Aorta (tissue), 5 donors: ENCODE measurements at regions not wholly inside any gene's neighbourhood (a gene's known extent, or its start where the extent isn't known, plus 50 kb on each side); places are given as distances from the start of the nearest gene placed in this dataset.

Experiments used
- ATAC-seq: fragments of 200-7000 bp; cut with Tn5 transposase; one replicate; pipeline ENCODE4 v1.9.1; 2022; ENCODE audit warnings: moderate library complexity; ENCODE audit not compliant: low FRiP score
- DNase-seq, 2 donors: peaks; one replicate each; pipeline ENCODE4 v3.0.0-alpha.2; 2020
- H3K27ac ChIP-seq, 2 donors: one replicate each; pipeline ENCODE4 v1.5.1; 2013; ENCODE audit warnings: low read length in 2 of 2, mild to moderate bottlenecking in 2 of 2, moderate library complexity in 2 of 2, control low read depth in 1 of 2, inconsistent platforms in 1 of 2, low read depth in 1 of 2
- H3K27me3 ChIP-seq, 2 donors: one replicate each; pipeline ENCODE4 v1.6.1; 2013; ENCODE audit warnings: control low read depth in 1 of 2, low read length in 1 of 2, mild to moderate bottlenecking in 1 of 2, moderate library complexity in 1 of 2; ENCODE audit not compliant: insufficient read depth in 2 of 2, control insufficient read depth in 1 of 2
- H3K36me3 ChIP-seq, 2 donors: one replicate each; pipeline ENCODE4 v1.6.1; 2013; ENCODE audit warnings: control low read depth in 1 of 2, low read length in 1 of 2, mild to moderate bottlenecking in 1 of 2; ENCODE audit not compliant: insufficient read depth in 2 of 2, control insufficient read depth in 1 of 2
- H3K4me1 ChIP-seq, 2 donors: one replicate each; pipeline ENCODE4 v1.6.1; 2013; ENCODE audit warnings: low read length in 2 of 2, control low read depth in 1 of 2, mild to moderate bottlenecking in 1 of 2, moderate library complexity in 1 of 2; ENCODE audit not compliant: insufficient read depth in 2 of 2, control insufficient read depth in 1 of 2
- H3K4me3 ChIP-seq, 2 donors: one replicate each; pipeline ENCODE4 v1.5.1; 2013; ENCODE audit warnings: low read length in 2 of 2, control low read depth in 1 of 2, mild to moderate bottlenecking in 1 of 2
- H3K9me3 ChIP-seq: one replicate; pipeline ENCODE4 v1.6.1; 2013; ENCODE audit warnings: mild to moderate bottlenecking, low read length; ENCODE audit not compliant: control insufficient read depth
- WGBS, 2 donors: extraction: QIAGEN DNeasy Blood & Tissue Kit; methylation state at CpG; one replicate each; pipeline ENCODE4 v1.1.7; 2013; 5-methylcytosine and 5-hydroxymethylcytosine counted together
- intact Hi-C, 2 donors: fragments of 100-400 bp; cut with DNase I; formaldehyde crosslinking; loops; one replicate each; pipeline versions ENCODE4 v1.14.2 to v1.15.0; 2022
- donor health status: healthy with polysubstance abuse.
- donor health status: Bipolar disorder and iron deficiency.
- donor health status: DM: no; HTN: no; CAD: no.
- donor health status: DM: no; HTN: no; CAD: no.
- donor health status: DM: yes; HTN: yes; CAD: no.

- H3K4me1 ChIP-seq = no peaks in the 10 kb centered on the region
- ATAC-seq (no peak), DNase-seq (no peak)
- H3K9me3 ChIP-seq = no peaks in the 10 kb centered on the region
- H3K27me3 ChIP-seq = no peaks in the 10 kb centered on the region
- no peaks in the 10 kb centered on the region for H3K36me3 ChIP-seq
- no peak overlapping the region for H3K27ac ChIP-seq
- H3K4me3 ChIP-seq = no peak overlapping the region
- 88 to 92% methylated on average over 2 of the region's 2 CpGs for WGBS, 2 donors
- intact Hi-C loops = no loop called here
Measured at GRCh38 chr18:56124186-56124585, 514.2 kb downstream of the TXNL1 start.

DNA sequence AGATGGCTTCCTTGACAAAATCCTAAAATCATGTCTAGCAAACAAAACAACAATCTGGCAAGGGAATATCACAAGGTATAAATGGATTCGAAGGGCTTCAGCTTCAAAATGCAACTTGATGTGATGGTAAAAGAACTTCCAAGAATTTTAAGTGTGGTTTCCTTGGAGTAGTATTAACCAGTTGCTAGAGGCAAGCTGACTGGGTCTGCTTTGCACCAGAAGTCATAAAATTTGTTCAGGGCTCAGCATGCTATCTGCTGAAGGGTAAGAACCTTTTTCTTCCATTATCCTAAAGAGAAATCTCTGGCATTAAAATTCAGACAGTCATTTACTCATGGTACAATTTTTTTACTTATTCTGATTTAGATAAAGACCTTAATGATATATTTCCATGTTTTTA, 516.7 kb downstream of the TXNL1 start:
- Histone ChIP-seq H3K4me1 (no peaks in the 10 kb centered on the region), H3K9me3 (no peaks in the 10 kb centered on the region), H3K36me3 (no peaks in the 10 kb centered on the region), H3K27me3 (no peaks in the 10 kb centered on the region), H3K27ac (no peak overlapping the region), H3K4me3 (no peak overlapping the region)
- intact Hi-C loops = no loop called here
- DNase-seq (no peak), ATAC-seq (no peak)
- 88 to 95% methylated on average over 1 of the region's 1 CpG for WGBS, 2 donors

DNA sequence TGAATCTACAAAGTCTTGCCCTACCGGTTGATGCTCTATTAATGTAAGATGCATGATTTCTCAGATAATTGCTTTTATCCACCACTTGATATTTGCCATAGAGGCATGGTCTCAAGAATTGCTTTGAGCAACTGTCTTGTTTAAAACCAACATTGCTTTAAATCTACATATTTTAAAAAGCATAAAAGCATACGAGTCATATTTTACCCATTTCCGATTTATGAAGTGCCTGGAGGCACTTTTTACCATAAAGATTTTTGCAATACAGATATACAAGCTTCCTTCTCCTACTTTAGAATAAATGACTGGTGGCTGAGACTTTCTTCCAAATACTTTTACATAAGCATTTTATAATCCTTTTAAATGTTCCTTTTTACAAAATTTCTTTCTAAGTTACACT, 517.6 kb downstream of the TXNL1 start:
- H3K4me1 ChIP-seq = no peaks in the 10 kb centered on the region
- no peak overlapping the region for H3K4me3 ChIP-seq
- no peaks in the 10 kb centered on the region for H3K9me3 ChIP-seq
- intact Hi-C loops = no loop called here
- no peaks in the 10 kb centered on the region for H3K27me3 ChIP-seq
- ATAC-seq (no peak), DNase-seq (no peak)
- no peaks in the 10 kb centered on the region for H3K36me3 ChIP-seq
- 95% methylated on average over 3 of the region's 3 CpGs for WGBS, 2 donors
- H3K27ac ChIP-seq = no peak overlapping the region

DNA sequence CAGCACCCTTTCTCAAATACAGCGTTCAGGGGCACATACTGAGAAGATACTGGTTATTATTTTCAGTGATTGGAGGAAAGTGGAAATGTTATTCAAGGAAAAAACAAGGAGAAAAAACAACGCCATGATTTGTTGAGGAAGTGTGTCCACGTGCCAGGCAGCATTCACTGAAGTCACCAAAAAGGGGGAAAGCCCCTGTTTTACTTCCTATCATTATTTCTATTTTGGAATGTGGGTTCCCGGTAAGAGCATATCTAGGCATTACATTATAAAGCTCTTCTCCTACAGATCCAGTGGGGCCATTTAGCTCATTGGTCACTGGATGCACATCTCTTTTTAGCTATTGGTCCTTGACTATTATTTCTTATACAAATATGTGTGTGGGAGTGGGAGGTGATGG, 518.7 kb downstream of the TXNL1 start:
- Histone ChIP-seq H3K36me3 (no peaks in the 10 kb centered on the region), H3K27me3 (no peaks in the 10 kb centered on the region), H3K27ac (no peak overlapping the region), H3K4me3 (no peak overlapping the region), H3K4me1 (no peaks in the 10 kb centered on the region), H3K9me3 (no peaks in the 10 kb centered on the region)
- ATAC-seq = no peak
- WGBS, 2 donors = 90 to 92% methylated on average over 4 of the region's 4 CpGs
- no peak for DNase-seq
- intact Hi-C loops = no loop called here

DNA sequence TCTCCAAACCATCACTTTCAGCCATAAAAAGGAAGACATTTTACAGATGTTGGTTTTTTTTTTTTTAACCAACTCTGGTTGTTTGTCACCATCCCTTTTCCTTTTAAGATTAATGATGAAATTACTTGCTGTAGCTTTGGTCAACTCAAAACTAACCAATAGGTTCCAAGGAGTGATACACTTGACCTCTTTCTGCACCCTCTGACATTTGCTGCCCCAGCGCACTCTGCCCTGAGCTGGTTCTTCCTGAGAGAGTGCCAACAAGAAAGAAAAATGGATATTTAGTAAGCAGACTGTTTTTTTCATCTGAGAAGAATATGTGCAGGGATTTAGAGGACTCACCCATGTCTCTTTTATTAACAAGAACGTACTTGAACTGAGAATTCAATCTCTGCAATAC, 520.0 kb downstream of the TXNL1 start:
- no peaks in the 10 kb centered on the region for H3K9me3 ChIP-seq
- H3K4me1 ChIP-seq = no peaks in the 10 kb centered on the region
- H3K27ac ChIP-seq = no peak overlapping the region
- no peaks in the 10 kb centered on the region for H3K27me3 ChIP-seq
- ATAC-seq = no peak
- H3K36me3 ChIP-seq = no peaks in the 10 kb centered on the region
- DNase-seq = no peak
- 94 to 100% methylated on average over 2 of the region's 2 CpGs for WGBS, 2 donors
- H3K4me3 ChIP-seq = no peak overlapping the region
- intact Hi-C loops = no loop called here

DNA sequence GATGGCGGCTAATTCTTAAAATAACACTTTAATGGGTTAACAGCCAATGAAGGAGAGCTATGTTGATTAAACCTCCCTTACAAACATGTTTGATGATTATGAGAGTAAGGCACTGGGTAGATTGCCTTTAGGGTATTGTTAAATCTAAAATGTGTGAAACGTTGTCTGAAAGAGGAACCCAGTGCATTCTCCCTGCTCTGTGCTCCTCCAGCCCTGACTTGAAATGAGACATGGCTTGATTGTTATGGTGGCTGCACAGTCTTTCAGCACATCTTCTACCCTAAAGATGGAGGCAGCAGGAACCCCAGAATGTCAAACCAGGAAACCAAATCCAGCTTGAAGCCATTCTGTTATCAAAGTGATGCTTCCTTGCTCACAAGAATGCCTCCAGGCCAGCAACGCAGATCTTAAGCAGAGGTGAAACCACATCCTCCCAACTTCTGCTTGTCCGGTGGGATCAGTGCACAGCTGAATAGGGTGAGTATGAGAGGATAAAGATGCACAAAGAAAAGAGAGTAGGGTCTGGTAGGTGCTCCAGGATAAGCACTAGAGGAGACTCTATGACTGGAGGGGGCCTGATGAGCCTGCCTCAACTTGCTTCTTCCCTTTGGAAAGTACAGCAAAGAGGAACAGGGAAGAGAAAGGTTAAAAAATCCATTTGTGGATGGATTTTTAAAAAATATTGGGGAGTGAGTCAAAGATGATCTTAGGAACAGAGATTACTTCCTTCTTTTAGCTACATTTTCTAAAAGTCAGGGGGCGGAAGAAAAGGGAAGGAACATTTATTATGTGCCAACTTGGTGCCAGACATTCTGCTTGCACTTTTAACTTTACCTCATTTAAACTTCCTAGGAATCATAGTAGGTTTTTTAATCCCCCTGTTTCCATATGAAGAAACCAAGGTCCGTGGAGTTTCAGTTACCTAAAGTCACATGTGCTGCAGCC, 523.0 kb downstream of the TXNL1 start:
- Histone ChIP-seq H3K4me1 (no peaks in the 10 kb centered on the region), H3K36me3 (no peaks in the 10 kb centered on the region), H3K27me3 (no peaks in the 10 kb centered on the region), H3K4me3 (no peak overlapping the region), H3K9me3 (no peaks in the 10 kb centered on the region), H3K27ac (no peak overlapping the region)
- WGBS, 2 donors = 85 to 88% methylated on average over 6 of the region's 6 CpGs
- ATAC-seq = no peak
- no peak for DNase-seq
- intact Hi-C loops = no loop called here

- WGBS, 2 donors = 67 to 90% methylated on average over 1 of the region's 1 CpG
- H3K27me3 ChIP-seq = no peaks in the 10 kb centered on the region
- no peaks in the 10 kb centered on the region for H3K9me3 ChIP-seq
- ATAC-seq = no peak
- intact Hi-C loops = no loop called here
- H3K27ac ChIP-seq = no peak overlapping the region
- H3K36me3 ChIP-seq = no peaks in the 10 kb centered on the region
- no peak overlapping the region for H3K4me3 ChIP-seq
- DNase-seq = no peak
- H3K4me1 ChIP-seq = no peaks in the 10 kb centered on the region
Measured at GRCh38 chr18:56112984-56113383, 525.0 kb upstream of the TCF4 start.

DNA sequence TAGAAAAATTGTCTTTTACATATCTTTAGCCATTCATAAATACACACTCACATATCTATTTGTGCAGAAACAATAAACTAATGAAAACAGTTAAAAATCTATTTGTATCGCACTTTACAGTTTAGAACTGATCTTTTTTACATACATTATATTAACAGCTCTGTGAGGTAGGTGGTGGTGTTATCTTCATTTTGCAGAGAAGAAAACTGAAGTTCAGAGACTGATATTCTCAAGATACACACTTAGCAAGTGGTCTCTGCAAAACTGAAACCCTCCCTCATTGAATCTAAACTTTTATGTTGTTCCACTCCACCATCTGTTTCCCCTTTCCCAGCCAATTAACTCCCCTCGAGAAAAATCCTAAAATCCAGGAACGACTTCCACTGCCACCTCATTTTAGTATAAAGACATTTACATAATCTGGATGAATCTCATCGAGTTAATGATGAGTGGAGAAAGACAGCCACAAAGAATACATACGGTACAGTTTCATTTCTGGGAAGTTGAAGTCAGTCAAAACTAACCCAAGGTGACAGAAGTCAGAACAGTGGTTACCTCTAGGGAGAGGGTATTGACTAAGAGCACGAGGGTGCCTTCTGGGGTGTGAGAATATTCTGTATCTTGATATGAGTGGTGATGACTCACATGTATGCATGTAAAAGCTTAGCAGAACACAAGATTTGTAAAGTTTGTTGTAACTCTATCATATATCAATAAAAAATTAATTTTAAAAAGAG, 524.2 kb upstream of the TCF4 start:
- H3K36me3 ChIP-seq = no peaks in the 10 kb centered on the region
- H3K4me3 ChIP-seq = no peak overlapping the region
- H3K27me3 ChIP-seq = no peaks in the 10 kb centered on the region
- H3K27ac ChIP-seq = no peak overlapping the region
- intact Hi-C loops = no loop called here
- no peak for ATAC-seq
- WGBS, 2 donors = 85 to 87% methylated on average over 6 of the region's 6 CpGs
- H3K9me3 ChIP-seq = no peaks in the 10 kb centered on the region
- DNase-seq = no peak
- no peaks in the 10 kb centered on the region for H3K4me1 ChIP-seq

- 97 to 99% methylated on average over 5 of the region's 5 CpGs for WGBS, 2 donors
- H3K4me3 ChIP-seq = no peak overlapping the region
- H3K27ac ChIP-seq = no peak overlapping the region
- H3K9me3 ChIP-seq = no peaks in the 10 kb centered on the region
- intact Hi-C loops = no loop called here
- ATAC-seq (no peak), DNase-seq (no peak)
- H3K4me1 ChIP-seq = no peaks in the 10 kb centered on the region
- H3K36me3 ChIP-seq = no peaks in the 10 kb centered on the region
- H3K27me3 ChIP-seq = no peaks in the 10 kb centered on the region
Measured at GRCh38 chr18:56109757-56110156, 521.8 kb upstream of the TCF4 start.
